ENCODE measurements at regions not wholly inside any gene's neighbourhood (a gene's known extent, or its start where the extent isn't known, plus 50 kb on each side); places are given as distances from the start of the nearest gene placed in this dataset.

GRCh38 chr3:156070028-156070427 is 50.4 kb upstream of the KCNAB1 start:
- no peaks in the 10 kb centered on the region for H3K36me3 Mint-ChIP-seq
- H3K9me3 Mint-ChIP-seq, result no peaks in the 10 kb centered on the region
- no peak overlapping the region for H3K4me3 Mint-ChIP-seq
- H3K27me3 Mint-ChIP-seq (ENCODE audit: low read depth in 3 of 3), result peaks cover 0 to 7% (median 3%) of the 10 kb centered on the region in 3 donors
- no peak for DNase-seq
- no peaks in the 10 kb centered on the region for H3K4me1 Mint-ChIP-seq
- H3K27ac Mint-ChIP-seq, result no peak overlapping the region

All from immature natural killer cell (primary cell).